HG03064 (cell line): ENCODE measurements at regions not wholly inside any gene's neighbourhood (a gene's known extent, or its start where the extent isn't known, plus 50 kb on each side); places are given as distances from the start of the nearest gene placed in this dataset.
"Not testable (repeated sequence)": the region's sequence is repeated elsewhere in the genome, so short reads cannot be mapped to it uniquely, and the experiment has no call there.

Experiments
- ATAC-seq: cut with Tn5 transposase; IDR thresholded peaks from one replicate; pipeline ENCODE4 v1.9.1; 2021; ENCODE audit warnings: low read depth; ENCODE audit not compliant: unreplicated experiment

GRCh38 chr6:6808915-6809314 lies 220.4 kb downstream of the LY86 start:
- ATAC-seq = no peak

- ATAC-seq = peak; percentile 58
These were observed 222.2 kb downstream of the LY86 start for GRCh38 chr6:6810727-6811126.

- ATAC-seq = no peak
These were observed 222.8 kb downstream of the LY86 start for GRCh38 chr6:6811128-6812009.

- ATAC-seq = no peak
These were observed 223.9 kb downstream of the LY86 start for GRCh38 chr6:6812427-6812826.

- no peak for ATAC-seq
These were observed 227.2 kb downstream of the LY86 start for GRCh38 chr6:6815732-6816131.

GRCh38 chr6:6816716-6817115 lies 228.2 kb downstream of the LY86 start:
- no peak for ATAC-seq

- ATAC-seq = no peak
These were observed 229.6 kb downstream of the LY86 start for GRCh38 chr6:6818078-6818639.

GRCh38 chr6:6820641-6821238 lies 232.2 kb downstream of the LY86 start:
- no peak for ATAC-seq

- no peak for ATAC-seq
These were observed 233.2 kb downstream of the LY86 start for GRCh38 chr6:6821639-6822261.

- ATAC-seq = no peak
These were observed 234.5 kb downstream of the LY86 start for GRCh38 chr6:6823030-6823429.

GRCh38 chr6:6823568-6824224 lies 235.2 kb downstream of the LY86 start:
- no peak for ATAC-seq

GRCh38 chr6:6824381-6824780 lies 235.9 kb downstream of the LY86 start:
- no peak for ATAC-seq

- no peak for ATAC-seq
These were observed 236.8 kb downstream of the LY86 start for GRCh38 chr6:6825193-6825784.

- ATAC-seq = peak; percentile 90
These were observed 237.8 kb downstream of the LY86 start for GRCh38 chr6:6826095-6826901.

GRCh38 chr6:6826961-6827360 lies 238.4 kb downstream of the LY86 start:
- ATAC-seq = no peak

GRCh38 chr6:6829872-6830685 lies 241.6 kb downstream of the LY86 start:
- ATAC-seq = no peak

GRCh38 chr6:6830686-6831063 lies 242.2 kb downstream of the LY86 start:
- ATAC-seq = not testable (repeated sequence)

GRCh38 chr6:6832439-6832838 lies 243.9 kb downstream of the LY86 start:
- no peak for ATAC-seq
